Natural killer cell (primary cell): ENCODE measurements at regions not wholly inside any gene's neighbourhood (a gene's known extent, or its start where the extent isn't known, plus 50 kb on each side); places are given as distances from the start of the nearest gene placed in this dataset.

Experiments used
- ATAC-seq, 3 donors: fragments of 150-1000 bp in 2 of 3; fragments of 200-7000 bp in 1 of 3; cut with Tn5 transposase; 1 replicate in 1 of 3; 2 replicates in 2 of 3; pipeline ENCODE4 v1.10.0; 2021; ENCODE audit warnings: mild to moderate bottlenecking in 2 of 3, moderate library complexity in 2 of 3
- DNase-seq, 2 donors: peaks; one replicate each; pipeline versions ENCODE4 v3.0.0 to v3.0.0-alpha.2; 2013 to 2021; ENCODE audit warnings: mixed read lengths in 1 of 2
- H3K27ac ChIP-seq: one replicate; pipeline ENCODE4 v1.5.1; 2013; ENCODE audit warnings: mild to moderate bottlenecking, low read length
- H3K27me3 ChIP-seq: one replicate; pipeline ENCODE4 v1.6.1; 2013; ENCODE audit warnings: low read length; ENCODE audit not compliant: control insufficient read depth, insufficient read depth
- H3K36me3 ChIP-seq: one replicate; pipeline ENCODE4 v1.6.1; 2013; ENCODE audit warnings: low read length; ENCODE audit not compliant: control insufficient read depth, insufficient read depth
- H3K4me1 ChIP-seq: one replicate; pipeline ENCODE4 v1.6.1; 2013; ENCODE audit warnings: low read length; ENCODE audit not compliant: control insufficient read depth, insufficient read depth
- H3K4me3 ChIP-seq: one replicate; pipeline ENCODE4 v1.5.1; 2013; ENCODE audit warnings: low read length
- H3K9me3 ChIP-seq: one replicate; pipeline ENCODE4 v1.6.1; 2013; ENCODE audit warnings: low read length; ENCODE audit not compliant: control insufficient read depth, insufficient read depth
- H3K27ac Mint-ChIP-seq, 2 donors: one replicate each; pipeline ENCODE4 v1.8.0; 2022; ENCODE audit warnings: mild to moderate bottlenecking in 2 of 2, mixed read lengths in 2 of 2, moderate library complexity in 1 of 2
- H3K27me3 Mint-ChIP-seq, 2 donors: one replicate each; pipeline ENCODE4 v1.8.0; 2022; ENCODE audit warnings: low read depth in 2 of 2, mixed read lengths in 2 of 2
- H3K36me3 Mint-ChIP-seq: one replicate; pipeline ENCODE4 v1.8.0; 2022; ENCODE audit warnings: mixed read lengths
- H3K4me1 Mint-ChIP-seq, 2 donors: one replicate each; pipeline ENCODE4 v1.8.0; 2022; ENCODE audit warnings: mixed read lengths in 2 of 2
- H3K4me3 Mint-ChIP-seq: one replicate; pipeline ENCODE4 v1.8.0; 2022; ENCODE audit warnings: mild to moderate bottlenecking, moderate library complexity, mixed read lengths
- H3K9me3 Mint-ChIP-seq, 2 donors: one replicate each; pipeline ENCODE4 v1.8.0; 2022; ENCODE audit warnings: mixed read lengths in 2 of 2
- CTCF ChIP-seq: fragments of 200-600 bp; IDR thresholded peaks from one replicate; pipeline ENCODE4 v1.8.0; 2022; ENCODE audit warnings: antibody characterized with exemption
- WGBS: methylation state at CpG from one replicate; pipeline ENCODE4 v1.1.7; 2013; ENCODE audit warnings: missing lambda C conversion rate; ENCODE audit not compliant: insufficient coverage; 5-methylcytosine and 5-hydroxymethylcytosine counted together
- intact Hi-C: fragments of 100-400 bp; cut with micrococcal nuclease; formaldehyde crosslinking; loops from one replicate; pipeline ENCODE4 v1.14.2; 2022

GRCh38 chr4:160026721-160027120 lies 923.8 kb downstream of the RAPGEF2 start:
- H3K4me1 ChIP-seq = no peaks in the 10 kb centered on the region
- H3K9me3 ChIP-seq = peaks cover 10% of the 10 kb centered on the region
- no peak for TF ChIP-seq CTCF
- intact Hi-C loops = no loop called here
- WGBS = 70% methylated on average over 1 of the region's 2 CpGs
- no peak overlapping the region for H3K27ac ChIP-seq
- Mint-ChIP-seq H3K36me3 (no peaks in the 10 kb centered on the region), H3K4me1 (no peaks in the 10 kb centered on the region), H3K9me3 (peaks cover 6 to 18% of the 10 kb centered on the region in 2 donors), H3K27me3 (no peaks in the 10 kb centered on the region), H3K4me3 (no peak overlapping the region), H3K27ac (no peak overlapping the region)
- DNase-seq = no peak
- H3K36me3 ChIP-seq = no peaks in the 10 kb centered on the region
- ATAC-seq = no peak
- H3K27me3 ChIP-seq = no peaks in the 10 kb centered on the region
- no peak overlapping the region for H3K4me3 ChIP-seq

- no peaks in the 10 kb centered on the region for H3K27me3 ChIP-seq
- H3K27ac ChIP-seq = no peak overlapping the region
- H3K27ac Mint-ChIP-seq = no peak overlapping the region
- no peak for DNase-seq
- H3K4me1 Mint-ChIP-seq = no peaks in the 10 kb centered on the region
- H3K4me3 ChIP-seq = no peak overlapping the region
- H3K36me3 Mint-ChIP-seq = no peaks in the 10 kb centered on the region
- peaks cover 6 to 8% of the 10 kb centered on the region in 2 donors for H3K9me3 Mint-ChIP-seq
- H3K36me3 ChIP-seq = no peaks in the 10 kb centered on the region
- no peak overlapping the region for H3K4me3 Mint-ChIP-seq
- H3K27me3 Mint-ChIP-seq = no peaks in the 10 kb centered on the region
- no peaks in the 10 kb centered on the region for H3K9me3 ChIP-seq
- no peak for TF ChIP-seq CTCF
- no peak for ATAC-seq
- intact Hi-C loops = no loop called here
- no peaks in the 10 kb centered on the region for H3K4me1 ChIP-seq
Observed at GRCh38 chr4:160034501-160034900, 931.6 kb downstream of the RAPGEF2 start.

GRCh38 chr4:160038615-160039014 lies 935.7 kb downstream of the RAPGEF2 start:
- Mint-ChIP-seq H3K27ac (no peak overlapping the region), H3K9me3 (peaks cover 7 to 13% of the 10 kb centered on the region in 2 donors), H3K27me3 (no peaks in the 10 kb centered on the region), H3K36me3 (no peaks in the 10 kb centered on the region), H3K4me3 (no peak overlapping the region), H3K4me1 (no peaks in the 10 kb centered on the region)
- Histone ChIP-seq H3K27ac (no peak overlapping the region), H3K4me3 (no peak overlapping the region), H3K4me1 (no peaks in the 10 kb centered on the region), H3K27me3 (no peaks in the 10 kb centered on the region), H3K36me3 (no peaks in the 10 kb centered on the region), H3K9me3 (peaks cover 5% of the 10 kb centered on the region)
- 100% methylated on average over 1 of the region's 2 CpGs for WGBS
- TF ChIP-seq CTCF = no peak
- no peak for ATAC-seq
- no peak for DNase-seq
- intact Hi-C loops = no loop called here

- H3K27me3 Mint-ChIP-seq = no peaks in the 10 kb centered on the region
- H3K36me3 Mint-ChIP-seq = peaks cover 7% of the 10 kb centered on the region
- intact Hi-C loops = no loop called here
- peaks cover 22 to 29% of the 10 kb centered on the region in 2 donors for H3K9me3 Mint-ChIP-seq
- no peak overlapping the region for H3K4me3 ChIP-seq
- no peak for DNase-seq
- peaks cover 5% of the 10 kb centered on the region for H3K9me3 ChIP-seq
- no peak overlapping the region for H3K27ac Mint-ChIP-seq
- no peak for TF ChIP-seq CTCF
- H3K27ac ChIP-seq = no peak overlapping the region
- H3K27me3 ChIP-seq = no peaks in the 10 kb centered on the region
- no peaks in the 10 kb centered on the region for H3K36me3 ChIP-seq
- WGBS = 79% methylated on average over 2 of the region's 2 CpGs
- H3K4me3 Mint-ChIP-seq = no peak overlapping the region
- ATAC-seq = no peak
- no peaks in the 10 kb centered on the region for H3K4me1 ChIP-seq
- no peaks in the 10 kb centered on the region for H3K4me1 Mint-ChIP-seq
Observed at GRCh38 chr4:160044693-160045092, 941.8 kb downstream of the RAPGEF2 start.
